Breast epithelium (tissue), 4 donors: ENCODE measurements at regions not wholly inside any gene's neighbourhood (a gene's known extent, or its start where the extent isn't known, plus 50 kb on each side); places are given as distances from the start of the nearest gene placed in this dataset.

Experiments used
- DNase-seq, 2 donors: peaks; one replicate each; pipeline ENCODE4 v3.0.0-alpha.2; 2019; ENCODE audit warnings: low spot score in 2 of 2
- H3K27ac ChIP-seq, 2 donors: fragments of 200-600 bp; sonication (generic) in 1 of 2; one replicate each; pipeline ENCODE4 v1.5.1; 2016 to 2019; ENCODE audit warnings: mild to moderate bottlenecking in 1 of 2
- H3K27me3 ChIP-seq, 2 donors: fragments of 200-600 bp; sonication (generic) in 1 of 2; one replicate each; pipeline versions ENCODE4 v1.5.1 to v1.6.0; 2017 to 2019; ENCODE audit warnings: control low read depth in 1 of 2, mild to moderate bottlenecking in 1 of 2
- H3K36me3 ChIP-seq: fragments of 200-600 bp; one replicate; pipeline ENCODE4 v1.5.1; 2019
- H3K4me1 ChIP-seq, 2 donors: fragments of 200-600 bp; sonication (generic); one replicate each; pipeline ENCODE4 v1.5.1; 2016 to 2019; ENCODE audit warnings: control low read depth in 1 of 2
- H3K4me3 ChIP-seq, 3 donors: fragments of 200-600 bp; sonication (generic); 1 replicate in 2 of 3; 2 replicates in 1 of 3; pipeline ENCODE4 v1.5.1; 2016 to 2019; ENCODE audit warnings: mild to moderate bottlenecking in 3 of 3, moderate library complexity in 2 of 3
- H3K9me3 ChIP-seq, 2 donors: fragments of 200-600 bp; sonication (generic) in 1 of 2; one replicate each; pipeline ENCODE4 v1.5.1; 2016 to 2019; ENCODE audit warnings: control low read depth in 1 of 2
- POLR2A ChIP-seq: fragments of 450-650 bp; IDR thresholded peaks from one replicate; pipeline ENCODE4 v1.6.1; 2016; ENCODE audit warnings: antibody characterized with exemption, mild to moderate bottlenecking, moderate library complexity
- POLR2AphosphoS5 ChIP-seq, 3 donors: sonication (generic); formaldehyde crosslinking; IDR thresholded peaks; one replicate each; pipeline ENCODE4 v1.6.1; 2017; ENCODE audit warnings: antibody characterized with exemption in 3 of 3
- intact Hi-C: fragments of 100-400 bp; cut with DNase I; formaldehyde crosslinking; loops from one replicate; pipeline ENCODE4 v1.15.1; 2023; ENCODE audit warnings: low total_unique reads
- TF ChIP-seq, protein P1 (sequence below), 3 donors: fragments of 450-650 bp; IDR thresholded peaks; one replicate each; pipeline ENCODE4 v1.5.1; 2016 to 2017; ENCODE audit warnings: antibody characterized with exemption in 3 of 3, mild to moderate bottlenecking in 3 of 3, moderate library complexity in 3 of 3

DNA sequence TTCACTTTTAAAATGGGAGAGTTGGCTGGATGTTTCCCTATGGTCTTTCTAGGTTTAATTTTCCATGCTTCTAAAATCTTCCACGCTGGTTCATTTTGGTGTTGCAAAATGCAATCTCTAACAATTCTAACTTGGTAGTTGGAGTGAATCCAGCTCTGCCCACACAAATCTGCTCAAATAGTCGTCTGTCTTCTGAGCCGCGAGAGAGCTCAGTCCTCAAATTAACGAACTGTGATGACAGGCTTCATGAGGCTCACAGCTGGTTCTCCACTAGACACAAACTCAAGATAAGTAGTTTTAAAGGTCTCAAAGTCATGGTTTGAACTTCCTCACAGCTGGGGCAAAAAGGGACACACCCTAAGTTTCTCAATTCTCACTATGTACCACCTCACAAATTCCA lies 178.6 kb upstream of the LYSMD4 start:
- intact Hi-C loops = loop anchor here (10.0 kb wide), 1 partner anchor 423 kb away; no protein-coding TSS in a partner anchor
- no peaks in the 10 kb centered on the region for H3K36me3 ChIP-seq
- H3K4me1 ChIP-seq = no peaks in the 10 kb centered on the region
- H3K27me3 ChIP-seq = no peaks in the 10 kb centered on the region
- no peak for DNase-seq
- H3K4me3 ChIP-seq = no peak overlapping the region
- TF ChIP-seq, protein P1, sequence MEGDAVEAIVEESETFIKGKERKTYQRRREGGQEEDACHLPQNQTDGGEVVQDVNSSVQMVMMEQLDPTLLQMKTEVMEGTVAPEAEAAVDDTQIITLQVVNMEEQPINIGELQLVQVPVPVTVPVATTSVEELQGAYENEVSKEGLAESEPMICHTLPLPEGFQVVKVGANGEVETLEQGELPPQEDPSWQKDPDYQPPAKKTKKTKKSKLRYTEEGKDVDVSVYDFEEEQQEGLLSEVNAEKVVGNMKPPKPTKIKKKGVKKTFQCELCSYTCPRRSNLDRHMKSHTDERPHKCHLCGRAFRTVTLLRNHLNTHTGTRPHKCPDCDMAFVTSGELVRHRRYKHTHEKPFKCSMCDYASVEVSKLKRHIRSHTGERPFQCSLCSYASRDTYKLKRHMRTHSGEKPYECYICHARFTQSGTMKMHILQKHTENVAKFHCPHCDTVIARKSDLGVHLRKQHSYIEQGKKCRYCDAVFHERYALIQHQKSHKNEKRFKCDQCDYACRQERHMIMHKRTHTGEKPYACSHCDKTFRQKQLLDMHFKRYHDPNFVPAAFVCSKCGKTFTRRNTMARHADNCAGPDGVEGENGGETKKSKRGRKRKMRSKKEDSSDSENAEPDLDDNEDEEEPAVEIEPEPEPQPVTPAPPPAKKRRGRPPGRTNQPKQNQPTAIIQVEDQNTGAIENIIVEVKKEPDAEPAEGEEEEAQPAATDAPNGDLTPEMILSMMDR (IDR thresholded peaks at IDR 0.05) = no peak
- TF ChIP-seq POLR2A (no peak), POLR2AphosphoS5 (IDR thresholded peaks at IDR 0.05) (no peak)
- H3K9me3 ChIP-seq = no peaks in the 10 kb centered on the region
- H3K27ac ChIP-seq = no peak overlapping the region

DNA sequence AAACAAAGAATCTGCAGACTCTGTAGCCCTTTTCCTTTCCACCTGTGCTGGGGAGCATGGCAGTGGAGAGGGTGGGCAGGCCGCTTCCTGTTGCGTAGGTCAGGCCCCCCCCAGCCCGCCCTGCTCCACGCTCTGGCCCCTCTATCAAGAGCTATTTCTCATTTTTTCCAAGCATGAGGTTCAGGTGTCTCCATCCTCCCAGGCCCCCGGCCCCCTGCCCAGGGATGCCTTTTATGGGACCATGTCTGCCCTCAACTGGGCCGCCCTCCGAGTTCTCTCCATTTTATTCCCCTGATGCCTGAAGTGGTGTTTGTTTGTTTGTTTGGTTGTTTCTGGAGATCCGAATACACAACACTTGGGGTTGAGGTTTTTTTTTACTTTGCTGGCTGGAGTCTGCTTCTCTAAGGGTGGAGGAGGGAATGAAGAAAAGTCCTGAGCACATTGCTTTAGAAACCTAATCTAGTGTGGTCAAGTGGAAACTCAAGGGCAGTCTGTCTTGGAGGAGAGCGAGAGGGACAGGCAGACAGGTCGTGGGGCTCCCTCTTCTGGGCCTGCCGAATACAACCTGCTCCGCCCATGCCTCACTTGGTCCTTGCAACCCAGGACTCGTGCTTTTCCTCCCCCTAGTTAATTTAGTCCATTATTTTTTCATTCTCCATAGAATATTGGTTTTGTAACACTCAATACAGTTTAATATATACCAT lies 176.5 kb upstream of the LYSMD4 start:
- H3K9me3 ChIP-seq = no peaks in the 10 kb centered on the region
- TF ChIP-seq POLR2AphosphoS5 (IDR thresholded peaks at IDR 0.05) (no peak), POLR2A (no peak)
- TF ChIP-seq, protein P1 (IDR thresholded peaks at IDR 0.05) = no peak
- no peak overlapping the region for H3K27ac ChIP-seq
- no peaks in the 10 kb centered on the region for H3K27me3 ChIP-seq
- H3K4me1 ChIP-seq = no peaks in the 10 kb centered on the region
- H3K36me3 ChIP-seq = no peaks in the 10 kb centered on the region
- H3K4me3 ChIP-seq = no peak overlapping the region
- DNase-seq = no peak
- intact Hi-C loops = loop anchor here (10.0 kb wide), 1 partner anchor 425 kb away; no protein-coding TSS in a partner anchor

DNA sequence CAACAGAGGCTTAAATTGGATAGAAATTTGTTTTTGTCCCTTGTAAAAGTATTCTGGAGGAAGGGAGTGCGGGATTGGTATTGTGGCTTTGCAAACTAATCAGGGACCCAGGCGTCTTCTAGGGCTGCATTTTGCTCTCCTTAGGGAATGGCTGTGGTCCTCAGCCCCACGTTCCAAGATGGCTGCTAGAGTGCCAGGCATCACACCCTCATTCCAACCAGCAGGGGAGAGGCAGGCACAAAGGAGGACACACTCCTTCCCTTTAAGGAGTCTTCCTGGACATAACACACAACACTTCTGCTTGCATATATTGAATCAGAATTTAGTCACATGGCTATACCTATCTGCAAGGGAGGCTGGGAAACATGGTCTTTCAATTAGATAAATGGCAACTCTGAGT lies 174.5 kb upstream of the LYSMD4 start:
- no peak overlapping the region for H3K4me3 ChIP-seq
- no peak overlapping the region for H3K27ac ChIP-seq
- no peak for TF ChIP-seq POLR2A
- TF ChIP-seq POLR2AphosphoS5 (IDR thresholded peaks at IDR 0.05) = no peak
- TF ChIP-seq, protein P1 (IDR thresholded peaks at IDR 0.05) = no peak
- no peaks in the 10 kb centered on the region for H3K4me1 ChIP-seq
- H3K9me3 ChIP-seq = no peaks in the 10 kb centered on the region
- intact Hi-C loops = no loop called here
- H3K36me3 ChIP-seq = no peaks in the 10 kb centered on the region
- no peaks in the 10 kb centered on the region for H3K27me3 ChIP-seq
- DNase-seq = no peak

DNA sequence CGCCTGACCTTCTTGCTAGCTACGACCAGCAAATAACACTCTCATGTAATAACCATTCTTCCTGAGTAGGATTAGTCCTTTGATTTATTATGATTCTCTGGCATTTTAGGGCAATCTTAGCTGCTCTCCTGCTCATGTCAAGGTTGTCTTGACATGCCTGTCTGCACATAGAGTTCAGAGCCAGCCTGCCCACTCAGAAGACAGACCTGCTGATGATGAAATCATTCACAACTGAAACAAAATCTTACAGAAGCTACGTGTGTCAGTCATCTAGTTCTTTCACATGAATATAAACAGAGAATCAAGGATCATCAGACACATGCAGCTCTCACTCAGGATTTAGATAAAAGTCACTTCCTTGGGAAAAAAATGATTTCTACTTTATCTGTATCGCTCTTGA lies 173.6 kb upstream of the LYSMD4 start:
- Histone ChIP-seq H3K36me3 (no peaks in the 10 kb centered on the region), H3K27me3 (no peaks in the 10 kb centered on the region), H3K4me3 (no peak overlapping the region), H3K4me1 (no peaks in the 10 kb centered on the region), H3K27ac (no peak overlapping the region), H3K9me3 (no peaks in the 10 kb centered on the region)
- TF ChIP-seq POLR2AphosphoS5 (IDR thresholded peaks at IDR 0.05) (no peak), POLR2A (no peak)
- TF ChIP-seq, protein P1 (IDR thresholded peaks at IDR 0.05) = no peak
- no peak for DNase-seq
- intact Hi-C loops = no loop called here

DNA sequence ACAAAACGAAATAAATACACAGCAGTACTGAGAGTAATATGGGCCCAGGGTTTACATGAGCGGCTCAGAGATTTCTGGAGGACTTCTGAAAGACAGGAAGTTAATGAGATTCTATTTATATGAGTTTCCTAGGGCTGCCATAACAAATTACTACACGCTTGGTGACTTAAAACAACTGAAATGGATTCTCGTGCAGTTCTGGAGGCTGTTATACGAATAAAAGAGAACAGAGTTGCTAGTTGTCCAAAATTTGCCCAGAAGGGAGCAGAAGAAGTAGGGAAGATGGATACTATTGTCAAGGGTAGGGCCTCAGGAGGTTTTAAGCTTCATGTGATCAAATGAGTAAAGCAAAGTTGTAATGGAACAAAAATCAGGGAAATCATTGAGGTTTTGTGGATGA lies 173.1 kb upstream of the LYSMD4 start:
- TF ChIP-seq POLR2AphosphoS5 (IDR thresholded peaks at IDR 0.05) (no peak), POLR2A (no peak)
- TF ChIP-seq, protein P1 (IDR thresholded peaks at IDR 0.05) = no peak
- Histone ChIP-seq H3K4me1 (no peaks in the 10 kb centered on the region), H3K9me3 (no peaks in the 10 kb centered on the region), H3K27ac (no peak overlapping the region), H3K36me3 (no peaks in the 10 kb centered on the region), H3K4me3 (no peak overlapping the region), H3K27me3 (no peaks in the 10 kb centered on the region)
- intact Hi-C loops = no loop called here
- no peak for DNase-seq
